ENCODE measurements at regions not wholly inside any gene's neighbourhood (a gene's known extent, or its start where the extent isn't known, plus 50 kb on each side); places are given as distances from the start of the nearest gene placed in this dataset.
A peak's percentile ranks its signal among the peaks of the same experiment; 100 is the strongest.

DNA sequence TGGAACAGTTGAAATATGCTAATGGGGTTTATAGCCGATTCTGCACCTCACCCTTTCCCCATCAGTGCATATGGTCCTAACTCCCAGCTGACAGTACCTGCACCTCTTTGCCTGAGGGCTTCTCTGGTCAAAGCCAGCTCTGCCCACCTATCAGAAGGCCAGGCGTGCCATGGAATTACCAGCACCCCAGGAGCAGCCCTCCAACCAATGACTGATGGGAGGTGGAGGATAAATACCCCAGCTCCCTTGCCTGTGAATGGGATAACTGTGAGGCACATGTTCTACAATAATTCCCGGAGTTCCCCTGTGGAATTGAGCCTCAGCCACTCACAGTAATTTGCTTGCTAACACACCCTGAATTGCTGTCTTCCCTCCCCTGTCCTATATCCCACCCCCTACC, 572.0 kb downstream of the BCOR start:
- Histone ChIP-seq H3K4me3 (ENCODE audit: low read depth, low read length) (no peak overlapping the region), H3K4me1 (ENCODE audit: control insufficient read depth, insufficient read depth, low read length) (no peaks in the 10 kb centered on the region), H3K36me3 (ENCODE audit: control insufficient read depth in 2 of 2, insufficient read depth in 1 of 2, low read length in 2 of 2) (no peaks in the 10 kb centered on the region), H3K27ac (ENCODE audit: extremely low read depth, low read depth, low read length) (no peak overlapping the region), H3K9me3 (ENCODE audit: control insufficient read depth, insufficient read depth, low read depth, low read length) (no peaks in the 10 kb centered on the region; the same call in 1 of the 2 replicates)
- ChIA-PET CTCF (no interaction called here), POLR2A (no interaction called here)
- TF ChIP-seq ZNF37A (tag by site-specific recombination; IDR thresholded peaks at IDR 0.05) (peak; percentile 87), OSR2 (tag by site-specific recombination; IDR thresholded peaks at IDR 0.05) (no peak)

DNA sequence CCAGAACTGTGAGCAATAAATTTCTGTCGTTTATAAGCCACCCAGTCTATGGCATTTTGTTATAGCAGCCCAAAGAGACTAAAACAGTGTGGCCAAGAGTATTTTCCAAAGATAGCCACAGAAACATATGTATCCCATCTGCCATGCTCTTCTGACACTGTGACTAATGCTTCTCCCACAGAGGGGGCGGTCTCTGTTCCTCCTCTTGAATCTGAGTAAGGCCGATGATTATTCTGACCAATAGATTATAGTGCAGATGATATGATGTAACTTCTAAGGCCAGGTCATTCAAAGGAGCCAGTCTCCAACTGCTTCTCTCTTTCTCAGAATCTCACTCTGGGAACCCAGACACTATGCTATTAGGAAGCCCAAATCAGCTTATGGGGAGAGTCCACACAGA, 570.7 kb downstream of the BCOR start:
- Histone ChIP-seq H3K9me3 (ENCODE audit: control insufficient read depth, insufficient read depth, low read depth, low read length) (no peaks in the 10 kb centered on the region; the same call in 1 of the 2 replicates), H3K27ac (ENCODE audit: extremely low read depth, low read depth, low read length) (no peak overlapping the region), H3K4me3 (ENCODE audit: low read depth, low read length) (no peak overlapping the region), H3K4me1 (ENCODE audit: control insufficient read depth, insufficient read depth, low read length) (no peaks in the 10 kb centered on the region), H3K36me3 (ENCODE audit: control insufficient read depth in 2 of 2, insufficient read depth in 1 of 2, low read length in 2 of 2) (no peaks in the 10 kb centered on the region)
- no peak for TF ChIP-seq ZNF585B (tag by site-specific recombination; IDR thresholded peaks at IDR 0.05)
- no peak for TF ChIP-seq ZBTB7A (tag by site-specific recombination; IDR thresholded peaks at IDR 0.05; ENCODE audit: low read depth)
- no peak for TF ChIP-seq GLI2 (tag by site-specific recombination; IDR thresholded peaks at IDR 0.05; ENCODE audit: borderline replicate concordance, low read depth)
- no peak for TF ChIP-seq ZNF221 (tag by site-specific recombination; IDR thresholded peaks at IDR 0.05; ENCODE audit: borderline replicate concordance)
- no peak for TF ChIP-seq ZNF48 (tag by site-specific recombination; IDR thresholded peaks at IDR 0.05)
- TF ChIP-seq, protein P1, sequence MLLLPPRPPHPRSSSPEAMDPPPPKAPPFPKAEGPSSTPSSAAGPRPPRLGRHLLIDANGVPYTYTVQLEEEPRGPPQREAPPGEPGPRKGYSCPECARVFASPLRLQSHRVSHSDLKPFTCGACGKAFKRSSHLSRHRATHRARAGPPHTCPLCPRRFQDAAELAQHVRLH (tag by site-specific recombination; IDR thresholded peaks at IDR 0.05): no peak
- no peak for TF ChIP-seq ZNF175 (tag by site-specific recombination; IDR thresholded peaks at IDR 0.05)
- TF ChIP-seq ZNF112 (tag by site-specific recombination; IDR thresholded peaks at IDR 0.05): no peak
- TF ChIP-seq ZFP37 (tag by site-specific recombination; IDR thresholded peaks at IDR 0.05): no peak
- TF ChIP-seq, protein P2, sequence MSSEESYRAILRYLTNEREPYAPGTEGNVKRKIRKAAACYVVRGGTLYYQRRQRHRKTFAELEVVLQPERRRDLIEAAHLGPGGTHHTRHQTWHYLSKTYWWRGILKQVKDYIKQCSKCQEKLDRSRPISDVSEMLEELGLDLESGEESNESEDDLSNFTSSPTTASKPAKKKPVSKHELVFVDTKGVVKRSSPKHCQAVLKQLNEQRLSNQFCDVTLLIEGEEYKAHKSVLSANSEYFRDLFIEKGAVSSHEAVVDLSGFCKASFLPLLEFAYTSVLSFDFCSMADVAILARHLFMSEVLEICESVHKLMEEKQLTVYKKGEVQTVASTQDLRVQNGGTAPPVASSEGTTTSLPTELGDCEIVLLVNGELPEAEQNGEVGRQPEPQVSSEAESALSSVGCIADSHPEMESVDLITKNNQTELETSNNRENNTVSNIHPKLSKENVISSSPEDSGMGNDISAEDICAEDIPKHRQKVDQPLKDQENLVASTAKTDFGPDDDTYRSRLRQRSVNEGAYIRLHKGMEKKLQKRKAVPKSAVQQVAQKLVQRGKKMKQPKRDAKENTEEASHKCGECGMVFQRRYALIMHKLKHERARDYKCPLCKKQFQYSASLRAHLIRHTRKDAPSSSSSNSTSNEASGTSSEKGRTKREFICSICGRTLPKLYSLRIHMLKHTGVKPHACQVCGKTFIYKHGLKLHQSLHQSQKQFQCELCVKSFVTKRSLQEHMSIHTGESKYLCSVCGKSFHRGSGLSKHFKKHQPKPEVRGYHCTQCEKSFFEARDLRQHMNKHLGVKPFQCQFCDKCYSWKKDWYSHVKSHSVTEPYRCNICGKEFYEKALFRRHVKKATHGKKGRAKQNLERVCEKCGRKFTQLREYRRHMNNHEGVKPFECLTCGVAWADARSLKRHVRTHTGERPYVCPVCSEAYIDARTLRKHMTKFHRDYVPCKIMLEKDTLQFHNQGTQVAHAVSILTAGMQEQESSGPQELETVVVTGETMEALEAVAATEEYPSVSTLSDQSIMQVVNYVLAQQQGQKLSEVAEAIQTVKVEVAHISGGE (tag by site-specific recombination; conservative IDR thresholded peaks at IDR 0.05; ENCODE audit: low read depth): no peak
- no peak for TF ChIP-seq BCL11B (tag by site-specific recombination; IDR thresholded peaks at IDR 0.05; ENCODE audit: low read depth)
- no peak for TF ChIP-seq ZNF248 (tag by site-specific recombination; IDR thresholded peaks at IDR 0.05)
- TF ChIP-seq, protein P3, sequence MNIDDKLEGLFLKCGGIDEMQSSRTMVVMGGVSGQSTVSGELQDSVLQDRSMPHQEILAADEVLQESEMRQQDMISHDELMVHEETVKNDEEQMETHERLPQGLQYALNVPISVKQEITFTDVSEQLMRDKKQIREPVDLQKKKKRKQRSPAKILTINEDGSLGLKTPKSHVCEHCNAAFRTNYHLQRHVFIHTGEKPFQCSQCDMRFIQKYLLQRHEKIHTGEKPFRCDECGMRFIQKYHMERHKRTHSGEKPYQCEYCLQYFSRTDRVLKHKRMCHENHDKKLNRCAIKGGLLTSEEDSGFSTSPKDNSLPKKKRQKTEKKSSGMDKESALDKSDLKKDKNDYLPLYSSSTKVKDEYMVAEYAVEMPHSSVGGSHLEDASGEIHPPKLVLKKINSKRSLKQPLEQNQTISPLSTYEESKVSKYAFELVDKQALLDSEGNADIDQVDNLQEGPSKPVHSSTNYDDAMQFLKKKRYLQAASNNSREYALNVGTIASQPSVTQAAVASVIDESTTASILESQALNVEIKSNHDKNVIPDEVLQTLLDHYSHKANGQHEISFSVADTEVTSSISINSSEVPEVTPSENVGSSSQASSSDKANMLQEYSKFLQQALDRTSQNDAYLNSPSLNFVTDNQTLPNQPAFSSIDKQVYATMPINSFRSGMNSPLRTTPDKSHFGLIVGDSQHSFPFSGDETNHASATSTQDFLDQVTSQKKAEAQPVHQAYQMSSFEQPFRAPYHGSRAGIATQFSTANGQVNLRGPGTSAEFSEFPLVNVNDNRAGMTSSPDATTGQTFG (tag by site-specific recombination; IDR thresholded peaks at IDR 0.05; ENCODE audit: borderline replicate concordance): no peak
- no peak for TF ChIP-seq ZNF707 (tag by site-specific recombination; IDR thresholded peaks at IDR 0.05)
- TF ChIP-seq SALL2 (tag by site-specific recombination; IDR thresholded peaks at IDR 0.05; ENCODE audit: borderline replicate concordance): no peak
- TF ChIP-seq PRDM1 (tag by site-specific recombination; IDR thresholded peaks at IDR 0.05): no peak
- TF ChIP-seq GLI4 (tag by site-specific recombination; IDR thresholded peaks at IDR 0.05): no peak
- no peak for TF ChIP-seq ZNF423 (tag by site-specific recombination; IDR thresholded peaks at IDR 0.05)
- TF ChIP-seq ZNF138 (tag by site-specific recombination; IDR thresholded peaks at IDR 0.05; ENCODE audit: borderline replicate concordance): no peak
- no peak for TF ChIP-seq ZNF792 (tag by site-specific recombination; IDR thresholded peaks at IDR 0.05)
- ChIA-PET CTCF (no interaction called here), POLR2A (no interaction called here)

Data from HEK293 (cell line).